IMR-90 (cell line): ENCODE measurements at regions not wholly inside any gene's neighbourhood (a gene's known extent, or its start where the extent isn't known, plus 50 kb on each side); places are given as distances from the start of the nearest gene placed in this dataset.

Experiments used
- ATAC-seq: fragments of 200-7000 bp; cut with Tn5 transposase; 2 replicates; pipeline ENCODE4 v1.9.1; 2020; ENCODE audit warnings: low read depth, mild to moderate bottlenecking, moderate library complexity
- BruUV-seq: library from RNA; stranded (reverse); fragments of 400-500 nt; replicated peaks from 2 replicates; lab custom pipeline; 2021; lab: Mats Ljungman, UMichigan
- CTCF ChIA-PET: fragments of 300-600 bp; formaldehyde crosslinking; extraction: SDS; loops from one replicate; lab custom pipeline; 2021; ENCODE audit warnings: antibody characterized with exemption; lab: Yijun Ruan, JAX
- POLR2A ChIA-PET: fragments of 300-600 bp; sonication (Branson Sonifier 250); formaldehyde crosslinking; loops from one replicate; lab custom pipeline; 2022; ENCODE audit warnings: antibody characterized with exemption; ENCODE audit not compliant: unreplicated experiment; lab: Charles Lee
- DNase-seq: peaks from one replicate; pipeline ENCODE4 v3.0.0; 2013
- H2AFZ ChIP-seq: replicated peaks from 2 replicates; pipeline ENCODE3; 2013; ENCODE audit warnings: low read length, mild to moderate bottlenecking; ENCODE audit not compliant: poor library complexity
- H2AK5ac ChIP-seq: 2 replicates; pipeline ENCODE4 v1.6.1; 2013; ENCODE audit warnings: low read depth, low read length, inconsistent platforms
- H2AK9ac ChIP-seq: replicated peaks from 2 replicates; pipeline ENCODE3; 2013; ENCODE audit warnings: mild to moderate bottlenecking, low read depth, low read length, moderate library complexity; ENCODE audit not compliant: poor library complexity
- H2BK120ac ChIP-seq: 2 replicates; pipeline ENCODE4 v1.6.1; 2013; ENCODE audit warnings: low read depth, low read length, inconsistent platforms
- H2BK15ac ChIP-seq: 3 replicates; pipeline ENCODE4 v1.6.1; 2013; ENCODE audit warnings: low read depth, low read length, inconsistent platforms
- H2BK20ac ChIP-seq: 2 replicates; pipeline ENCODE4 v1.6.1; 2013; ENCODE audit warnings: low read depth, mild to moderate bottlenecking, inconsistent platforms, low read length, moderate library complexity
- H2BK5ac ChIP-seq: 2 replicates; pipeline ENCODE4 v1.6.1; 2013; ENCODE audit warnings: mild to moderate bottlenecking, low read depth, low read length, inconsistent platforms; ENCODE audit not compliant: poor library complexity, severe bottlenecking
- H3K14ac ChIP-seq: replicated peaks from 2 replicates; pipeline ENCODE4 v1.6.1; 2013; ENCODE audit warnings: low read depth, low read length, inconsistent platforms
- H3K18ac ChIP-seq: 2 replicates; pipeline ENCODE4 v1.6.1; 2013; ENCODE audit warnings: low read depth, low read length, control low read depth
- H3K23ac ChIP-seq: 2 replicates; pipeline ENCODE4 v1.6.1; 2013; ENCODE audit warnings: low read depth, low read length, inconsistent platforms
- H3K27ac ChIP-seq: 2 replicates; pipeline ENCODE4 v1.5.1; 2013; ENCODE audit warnings: mild to moderate bottlenecking, control low read depth, low read length; ENCODE audit not compliant: insufficient read depth
- H3K27me3 ChIP-seq: 2 replicates; pipeline ENCODE4 v1.6.1; 2013; ENCODE audit warnings: low read length; ENCODE audit not compliant: control insufficient read depth, insufficient read depth
- H3K36me3 ChIP-seq: 2 replicates; pipeline ENCODE4 v1.6.1; 2013; ENCODE audit warnings: low read length, mixed read lengths; ENCODE audit not compliant: control insufficient read depth, insufficient read depth
- H3K4ac ChIP-seq: 2 replicates; pipeline ENCODE4 v1.6.1; 2013; ENCODE audit warnings: low read depth, low read length, inconsistent platforms
- H3K4me1 ChIP-seq: 2 replicates; pipeline ENCODE4 v1.6.1; 2013; ENCODE audit warnings: low read length, mixed read lengths; ENCODE audit not compliant: control insufficient read depth, insufficient read depth
- H3K4me2 ChIP-seq: 2 replicates; pipeline ENCODE4 v1.6.1; 2013; ENCODE audit warnings: low read depth, mild to moderate bottlenecking, control low read depth, low read length, moderate library complexity
- H3K4me3 ChIP-seq: 2 replicates; pipeline ENCODE4 v1.5.1; 2013; ENCODE audit warnings: low read depth, mild to moderate bottlenecking, control low read depth, low read length, moderate library complexity; ENCODE audit not compliant: insufficient read depth
- H3K56ac ChIP-seq: 2 replicates; pipeline ENCODE4 v1.6.1; 2013; ENCODE audit warnings: low read length, inconsistent platforms; ENCODE audit not compliant: insufficient read depth; ENCODE audit errors: extremely low read depth
- H3K79me1 ChIP-seq, 2 experiments: 2 replicates each; pipeline ENCODE4 v1.6.1; 2013; ENCODE audit warnings: low read length in 2 of 2, inconsistent platforms in 1 of 2, low read depth in 1 of 2
- H3K9ac ChIP-seq: 2 replicates; pipeline ENCODE4 v1.6.1; 2013; ENCODE audit warnings: low read depth, low read length, control low read depth
- H3K9me1 ChIP-seq: 2 replicates; pipeline ENCODE4 v1.6.1; 2013; ENCODE audit warnings: low read length, inconsistent platforms; ENCODE audit not compliant: insufficient read depth
- H3K9me3 ChIP-seq: 2 replicates; pipeline ENCODE4 v1.6.1; 2013; ENCODE audit warnings: low read length; ENCODE audit not compliant: control insufficient read depth, insufficient read depth
- H4K20me1 ChIP-seq: 2 replicates; pipeline ENCODE4 v1.6.1; 2013; ENCODE audit warnings: low read length, inconsistent platforms; ENCODE audit not compliant: insufficient read depth
- H4K5ac ChIP-seq: 2 replicates; pipeline ENCODE4 v1.6.1; 2013; ENCODE audit warnings: mild to moderate bottlenecking, low read depth, low read length, control low read depth
- H4K8ac ChIP-seq, 2 experiments: 2 replicates each; pipeline ENCODE4 v1.6.1; 2013; ENCODE audit warnings: low read depth in 2 of 2, low read length in 2 of 2, control low read depth in 1 of 2, inconsistent platforms in 1 of 2
- H4K91ac ChIP-seq: 2 replicates; pipeline ENCODE4 v1.6.1; 2013; ENCODE audit warnings: low read depth, low read length, inconsistent platforms; ENCODE audit not compliant: insufficient read depth
- BHLHE40 ChIP-seq: fragments of 150-350 bp; IDR thresholded peaks from 2 replicates; pipeline ENCODE4 v1.6.1; 2016; ENCODE audit warnings: mild to moderate bottlenecking, low read depth, low read length
- CEBPB ChIP-seq: IDR thresholded peaks from 2 replicates; pipeline ENCODE4 v1.6.1; 2012; ENCODE audit warnings: low read depth, low read length, improper control_type of control experiment
- CHD1 ChIP-seq: IDR thresholded peaks from 2 replicates; pipeline ENCODE4 v1.6.1; 2012; ENCODE audit warnings: low read depth, low read length, improper control_type of control experiment
- ELK1 ChIP-seq: fragments of 150-350 bp; IDR thresholded peaks from 2 replicates; pipeline ENCODE4 v1.6.1; 2016; ENCODE audit warnings: low read depth, mild to moderate bottlenecking, low read length, moderate library complexity, borderline replicate concordance
- FOS ChIP-seq: fragments of 150-350 bp; IDR thresholded peaks from 2 replicates; pipeline ENCODE4 v1.6.1; 2016; ENCODE audit warnings: low read depth, low read length
- MAFK ChIP-seq: IDR thresholded peaks from 2 replicates; pipeline ENCODE4 v1.6.1; 2012; ENCODE audit warnings: low read depth, low read length, improper control_type of control experiment
- MAZ ChIP-seq: IDR thresholded peaks from 2 replicates; pipeline ENCODE4 v1.6.1; 2012; ENCODE audit warnings: low read depth, mild to moderate bottlenecking, low read length, improper control_type of control experiment, moderate library complexity, borderline replicate concordance
- MXI1 ChIP-seq: IDR thresholded peaks from 2 replicates; pipeline ENCODE4 v1.6.1; 2012; ENCODE audit warnings: low read depth, mild to moderate bottlenecking, low read length, moderate library complexity, borderline replicate concordance
- NFE2L2 ChIP-seq: fragments of 150-350 bp; IDR thresholded peaks from 2 replicates; pipeline ENCODE4 v1.6.1; 2016; ENCODE audit warnings: low read depth, mild to moderate bottlenecking, low read length
- POLR2A ChIP-seq: IDR thresholded peaks from 2 replicates; pipeline ENCODE4 v1.6.1; 2012; ENCODE audit warnings: mild to moderate bottlenecking, low read depth, low read length
- RAD21 ChIP-seq: IDR thresholded peaks from 2 replicates; pipeline ENCODE4 v1.6.1; 2012; ENCODE audit warnings: low read length, improper control_type of control experiment
- RCOR1 ChIP-seq: IDR thresholded peaks from 2 replicates; pipeline ENCODE4 v1.6.1; 2012; ENCODE audit warnings: mild to moderate bottlenecking, low read length, improper control_type of control experiment; ENCODE audit not compliant: insufficient replicate concordance
- RFX5 ChIP-seq: IDR thresholded peaks from 2 replicates; pipeline ENCODE4 v1.8.0; 2012; ENCODE audit warnings: low read depth, mild to moderate bottlenecking, low read length, moderate library complexity
- SMC3 ChIP-seq: fragments of 150-350 bp; IDR thresholded peaks from 2 replicates; pipeline ENCODE4 v1.6.1; 2016; ENCODE audit warnings: low read depth, mild to moderate bottlenecking, antibody characterized with exemption, low read length, moderate library complexity
- USF2 ChIP-seq: fragments of 150-350 bp; IDR thresholded peaks from 2 replicates; pipeline ENCODE4 v1.6.1; 2017; ENCODE audit warnings: mild to moderate bottlenecking, antibody characterized with exemption, low read length, low read depth
- WGBS, 2 experiments: methylation state at CpG; one replicate each; pipeline versions ENCODE4 v1.1.5 to v1.1.7; 2013; ENCODE audit warnings: missing lambda C conversion rate in 2 of 2; ENCODE audit not compliant: insufficient read length in 1 of 2; ENCODE audit errors: extremely low coverage in 2 of 2; 5-methylcytosine and 5-hydroxymethylcytosine counted together
- dilution Hi-C: fragments of 300-500 bp; cut with HindIII; formaldehyde crosslinking; loops from one replicate; pipeline ENCODE4 v1.14.3; 2018; ENCODE audit warnings: low sequenced_read_pairs; ENCODE audit not compliant: unreplicated experiment
- in situ Hi-C: fragments of 300-500 bp; cut with MboI; formaldehyde crosslinking; loops from 3 replicates; pipeline ENCODE4 v1.14.3; 2019; ENCODE audit warnings: low sequenced_read_pairs, inconsistent platforms, mixed read lengths
- intact Hi-C: fragments of 100-400 bp; cut with micrococcal nuclease; formaldehyde crosslinking; loops from 2 replicates; pipeline ENCODE4 v1.10.0; 2022
- TF ChIP-seq, protein P1 (sequence below): conservative IDR thresholded peaks from 2 replicates; pipeline ENCODE4 v1.5.1; 2012; ENCODE audit warnings: mild to moderate bottlenecking, low read depth, low read length, improper control_type of control experiment

- POLR2A ChIA-PET, result no interaction called here
- CTCF ChIA-PET, result no interaction called here
- Histone ChIP-seq H3K9ac (no peak overlapping the region), H3K36me3 (no peaks in the 10 kb centered on the region), H3K4me3 (no peak overlapping the region), H2AFZ (no peak overlapping the region), H2AK5ac (no peak overlapping the region), H3K56ac (no peak overlapping the region), H3K14ac (no peak overlapping the region), H2BK20ac (no peak overlapping the region), H3K9me1 (no peaks in the 10 kb centered on the region), H3K27ac (no peak overlapping the region), H3K4me2 (no peak overlapping the region), H3K9me3 (no peaks in the 10 kb centered on the region), H2BK15ac (no peak overlapping the region), H3K4ac (no peak overlapping the region), H4K8ac (no peak overlapping the region), H3K4me1 (no peaks in the 10 kb centered on the region), H3K23ac (no peak overlapping the region), H4K91ac (no peak overlapping the region), H2AK9ac (no peak overlapping the region), H2BK5ac (no peak overlapping the region), H3K27me3 (no peaks in the 10 kb centered on the region), H3K79me1 (no peaks in the 10 kb centered on the region), H4K5ac (no peak overlapping the region), H2BK120ac (no peak overlapping the region), H4K20me1 (no peaks in the 10 kb centered on the region), H3K18ac (no peak overlapping the region)
- dilution Hi-C loops, result no loop called here
- no peak for DNase-seq
- TF ChIP-seq USF2, result no peak
- no peak for TF ChIP-seq BHLHE40
- TF ChIP-seq ELK1, result no peak
- no peak for TF ChIP-seq POLR2A
- TF ChIP-seq RFX5, result no peak
- TF ChIP-seq SMC3, result no peak
- TF ChIP-seq RAD21, result no peak
- no peak for TF ChIP-seq FOS
- no peak for TF ChIP-seq MAZ
- TF ChIP-seq, protein P1, sequence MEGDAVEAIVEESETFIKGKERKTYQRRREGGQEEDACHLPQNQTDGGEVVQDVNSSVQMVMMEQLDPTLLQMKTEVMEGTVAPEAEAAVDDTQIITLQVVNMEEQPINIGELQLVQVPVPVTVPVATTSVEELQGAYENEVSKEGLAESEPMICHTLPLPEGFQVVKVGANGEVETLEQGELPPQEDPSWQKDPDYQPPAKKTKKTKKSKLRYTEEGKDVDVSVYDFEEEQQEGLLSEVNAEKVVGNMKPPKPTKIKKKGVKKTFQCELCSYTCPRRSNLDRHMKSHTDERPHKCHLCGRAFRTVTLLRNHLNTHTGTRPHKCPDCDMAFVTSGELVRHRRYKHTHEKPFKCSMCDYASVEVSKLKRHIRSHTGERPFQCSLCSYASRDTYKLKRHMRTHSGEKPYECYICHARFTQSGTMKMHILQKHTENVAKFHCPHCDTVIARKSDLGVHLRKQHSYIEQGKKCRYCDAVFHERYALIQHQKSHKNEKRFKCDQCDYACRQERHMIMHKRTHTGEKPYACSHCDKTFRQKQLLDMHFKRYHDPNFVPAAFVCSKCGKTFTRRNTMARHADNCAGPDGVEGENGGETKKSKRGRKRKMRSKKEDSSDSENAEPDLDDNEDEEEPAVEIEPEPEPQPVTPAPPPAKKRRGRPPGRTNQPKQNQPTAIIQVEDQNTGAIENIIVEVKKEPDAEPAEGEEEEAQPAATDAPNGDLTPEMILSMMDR, result no peak
- no peak for TF ChIP-seq NFE2L2
- no peak for TF ChIP-seq MAFK
- no peak for TF ChIP-seq RCOR1
- TF ChIP-seq CHD1, result no peak
- TF ChIP-seq CEBPB, result no peak
- no peak for TF ChIP-seq MXI1
- intact Hi-C loops, result no loop called here
- in situ Hi-C loops, result no loop called here
- BruUV-seq, result no TSS peak
- no CpG with 5 or more reads among the region's 3 CpGs for WGBS, 2 experiments
- no peak for ATAC-seq
Measured at GRCh38 chr4:104740161-104740560, 245.5 kb upstream of the CXXC4 start.
